ENCODE measurements at regions not wholly inside any gene's neighbourhood (a gene's known extent, or its start where the extent isn't known, plus 50 kb on each side); places are given as distances from the start of the nearest gene placed in this dataset.

DNA sequence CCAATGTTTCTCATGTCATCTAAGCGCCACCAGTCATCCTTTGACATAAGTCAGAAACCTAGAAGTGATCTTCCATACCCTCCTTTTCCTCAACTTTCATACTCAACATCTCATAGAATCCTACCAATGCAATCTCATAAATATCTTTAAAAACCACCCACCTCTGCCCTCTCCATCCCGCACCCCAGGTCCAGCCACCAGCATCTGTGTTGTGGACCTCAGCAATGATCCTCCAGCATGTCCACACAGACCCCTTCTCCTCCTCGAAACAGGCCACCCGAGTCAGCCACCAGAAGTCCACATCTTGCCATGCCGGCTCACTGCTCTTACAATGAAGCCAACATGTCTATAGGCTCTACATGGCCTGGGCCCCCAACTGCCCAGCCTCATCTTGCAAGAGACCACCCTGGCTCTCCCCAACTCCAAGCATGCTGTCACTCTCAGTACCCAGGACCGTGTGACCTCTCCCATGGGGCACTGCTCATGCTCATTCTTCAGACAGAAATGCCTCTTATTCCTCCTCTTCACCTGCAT lies 636.7 kb upstream of the ID2 start:
- TF ChIP-seq, protein P1, sequence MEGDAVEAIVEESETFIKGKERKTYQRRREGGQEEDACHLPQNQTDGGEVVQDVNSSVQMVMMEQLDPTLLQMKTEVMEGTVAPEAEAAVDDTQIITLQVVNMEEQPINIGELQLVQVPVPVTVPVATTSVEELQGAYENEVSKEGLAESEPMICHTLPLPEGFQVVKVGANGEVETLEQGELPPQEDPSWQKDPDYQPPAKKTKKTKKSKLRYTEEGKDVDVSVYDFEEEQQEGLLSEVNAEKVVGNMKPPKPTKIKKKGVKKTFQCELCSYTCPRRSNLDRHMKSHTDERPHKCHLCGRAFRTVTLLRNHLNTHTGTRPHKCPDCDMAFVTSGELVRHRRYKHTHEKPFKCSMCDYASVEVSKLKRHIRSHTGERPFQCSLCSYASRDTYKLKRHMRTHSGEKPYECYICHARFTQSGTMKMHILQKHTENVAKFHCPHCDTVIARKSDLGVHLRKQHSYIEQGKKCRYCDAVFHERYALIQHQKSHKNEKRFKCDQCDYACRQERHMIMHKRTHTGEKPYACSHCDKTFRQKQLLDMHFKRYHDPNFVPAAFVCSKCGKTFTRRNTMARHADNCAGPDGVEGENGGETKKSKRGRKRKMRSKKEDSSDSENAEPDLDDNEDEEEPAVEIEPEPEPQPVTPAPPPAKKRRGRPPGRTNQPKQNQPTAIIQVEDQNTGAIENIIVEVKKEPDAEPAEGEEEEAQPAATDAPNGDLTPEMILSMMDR (conservative IDR thresholded peaks at IDR 0.05; ENCODE audit: low read length), result no peak
- no peak for TF ChIP-seq EZH2phosphoT487 (IDR thresholded peaks at IDR 0.05; ENCODE audit: borderline replicate concordance)

Data from Loucy (cell line).